GM12873 (cell line): ENCODE measurements at regions not wholly inside any gene's neighbourhood (a gene's known extent, or its start where the extent isn't known, plus 50 kb on each side); places are given as distances from the start of the nearest gene placed in this dataset.

Experiments
- TF ChIP-seq, protein P1 (sequence below): IDR thresholded peaks from 2 replicates; pipeline ENCODE4 v1.5.1; 2012; ENCODE audit warnings: low read depth, mild to moderate bottlenecking, moderate library complexity, low read length, control low read depth; ENCODE audit not compliant: insufficient read depth; ENCODE audit errors: missing control alignments

GRCh38 chrX:16222151-16222550, 54.9 kb downstream of the MAGEB17 start:
- TF ChIP-seq, protein P1, sequence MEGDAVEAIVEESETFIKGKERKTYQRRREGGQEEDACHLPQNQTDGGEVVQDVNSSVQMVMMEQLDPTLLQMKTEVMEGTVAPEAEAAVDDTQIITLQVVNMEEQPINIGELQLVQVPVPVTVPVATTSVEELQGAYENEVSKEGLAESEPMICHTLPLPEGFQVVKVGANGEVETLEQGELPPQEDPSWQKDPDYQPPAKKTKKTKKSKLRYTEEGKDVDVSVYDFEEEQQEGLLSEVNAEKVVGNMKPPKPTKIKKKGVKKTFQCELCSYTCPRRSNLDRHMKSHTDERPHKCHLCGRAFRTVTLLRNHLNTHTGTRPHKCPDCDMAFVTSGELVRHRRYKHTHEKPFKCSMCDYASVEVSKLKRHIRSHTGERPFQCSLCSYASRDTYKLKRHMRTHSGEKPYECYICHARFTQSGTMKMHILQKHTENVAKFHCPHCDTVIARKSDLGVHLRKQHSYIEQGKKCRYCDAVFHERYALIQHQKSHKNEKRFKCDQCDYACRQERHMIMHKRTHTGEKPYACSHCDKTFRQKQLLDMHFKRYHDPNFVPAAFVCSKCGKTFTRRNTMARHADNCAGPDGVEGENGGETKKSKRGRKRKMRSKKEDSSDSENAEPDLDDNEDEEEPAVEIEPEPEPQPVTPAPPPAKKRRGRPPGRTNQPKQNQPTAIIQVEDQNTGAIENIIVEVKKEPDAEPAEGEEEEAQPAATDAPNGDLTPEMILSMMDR: no peak

- TF ChIP-seq, protein P1: no peak
These were observed 56.1 kb downstream of the MAGEB17 start for GRCh38 chrX:16223385-16223784.

DNA sequence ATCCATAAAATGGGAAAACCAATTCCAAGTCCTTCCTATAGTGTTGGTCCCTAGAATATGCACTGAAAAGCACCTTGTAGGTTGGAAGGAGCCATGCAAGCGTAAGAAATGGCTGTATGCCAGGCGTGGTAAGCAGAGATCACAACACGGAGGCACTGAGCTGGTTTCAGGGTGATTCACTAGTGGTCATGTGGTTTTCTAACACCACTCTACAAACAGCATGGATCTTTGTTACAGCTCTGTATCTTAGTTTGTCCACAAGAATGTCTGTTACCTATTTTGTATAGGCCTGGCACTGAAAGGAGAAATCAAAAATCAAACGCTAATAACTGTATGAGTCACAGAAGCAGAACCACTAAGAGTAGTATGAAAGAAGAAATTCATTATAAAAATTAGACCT, 71.9 kb downstream of the MAGEB17 start:
- TF ChIP-seq, protein P1: no peak

DNA sequence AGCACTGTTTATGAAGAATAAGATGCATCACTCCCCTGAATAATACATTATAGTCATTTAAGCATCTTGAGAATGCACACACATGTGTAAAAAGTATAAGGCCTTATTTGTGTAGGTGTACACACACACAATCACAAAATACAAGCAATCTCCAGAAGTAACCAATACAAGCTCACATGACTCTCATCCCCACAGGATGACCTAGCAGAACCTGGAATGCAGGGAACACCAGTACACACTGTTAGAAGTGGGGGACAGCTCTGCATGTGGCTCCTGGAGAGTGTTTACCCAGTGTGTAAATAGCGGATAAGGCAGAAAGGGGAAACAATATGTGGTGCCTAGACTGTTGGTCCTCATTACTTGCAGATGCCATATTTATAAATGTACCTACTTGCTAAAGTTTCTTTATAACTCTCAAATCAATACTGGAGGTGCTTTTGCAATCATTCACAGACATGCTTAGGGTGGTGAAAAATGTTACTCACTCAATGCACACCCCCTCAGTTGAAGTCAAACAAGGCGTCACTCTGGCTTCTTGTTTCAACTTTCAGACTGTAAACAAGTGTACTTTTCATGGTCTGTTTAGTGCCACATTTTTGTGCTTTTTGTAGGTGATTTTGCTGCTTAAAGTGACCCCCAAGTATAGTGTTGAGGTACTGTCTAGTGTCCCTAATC, 73.1 kb downstream of the MAGEB17 start:
- TF ChIP-seq, protein P1: no peak

DNA sequence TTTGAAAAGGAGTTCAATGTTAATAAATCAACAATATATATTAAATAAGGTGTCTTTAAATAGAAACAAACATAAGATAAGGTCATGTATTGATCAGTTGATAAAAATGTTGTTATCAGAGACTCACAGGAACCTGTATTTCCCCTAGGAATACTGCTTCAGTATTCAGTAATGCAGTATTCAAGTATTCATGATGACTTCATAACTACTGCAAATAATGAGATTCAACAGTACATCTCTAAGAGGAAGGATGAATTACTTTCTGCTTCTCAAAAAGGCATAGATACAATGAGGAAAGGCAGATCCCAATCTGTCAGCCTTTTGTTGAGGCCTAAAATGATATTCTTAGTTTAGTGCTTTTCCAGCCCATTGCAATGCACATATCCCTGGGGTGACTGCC, 73.7 kb downstream of the MAGEB17 start:
- TF ChIP-seq, protein P1: no peak

DNA sequence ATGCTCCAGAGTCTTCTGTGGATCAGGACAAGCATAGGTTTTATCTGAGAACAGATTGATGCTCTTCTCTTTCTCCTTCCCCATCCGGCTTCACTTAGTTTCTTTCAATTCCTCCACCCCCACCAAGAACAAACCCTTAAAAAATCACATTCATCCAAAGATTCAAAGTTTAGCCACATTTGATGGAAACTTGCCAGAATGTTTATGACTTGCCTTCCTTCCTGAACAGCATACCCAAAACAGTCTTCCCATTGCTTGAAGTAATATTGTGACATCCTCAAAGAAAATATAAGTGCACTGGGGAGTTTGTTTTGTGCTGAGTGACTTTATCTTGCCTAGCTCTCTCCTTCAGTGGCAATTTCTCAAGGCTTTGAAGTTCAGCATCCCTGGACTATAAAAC, 83.0 kb downstream of the MAGEB17 start:
- TF ChIP-seq, protein P1: no peak

- TF ChIP-seq, protein P1: no peak
These were observed 84.5 kb downstream of the MAGEB17 start for GRCh38 chrX:16251782-16252181.
